OCI-LY3 (cell line): ENCODE measurements at regions not wholly inside any gene's neighbourhood (a gene's known extent, or its start where the extent isn't known, plus 50 kb on each side); places are given as distances from the start of the nearest gene placed in this dataset.

Experiments
- CTCF ChIP-seq: fragments of 200-600, 300-600 bp; sonication (generic); IDR thresholded peaks from 2 replicates; pipeline ENCODE4 v1.5.1; 2014; ENCODE audit warnings: antibody characterized with exemption, low read length, low read depth
- EZH2phosphoT487 ChIP-seq: fragments of 200-600 bp; shearing (Covaris generic); IDR thresholded peaks from 2 replicates; pipeline ENCODE4 v1.6.1; 2018; ENCODE audit warnings: antibody characterized with exemption, mixed run types, low read depth

DNA sequence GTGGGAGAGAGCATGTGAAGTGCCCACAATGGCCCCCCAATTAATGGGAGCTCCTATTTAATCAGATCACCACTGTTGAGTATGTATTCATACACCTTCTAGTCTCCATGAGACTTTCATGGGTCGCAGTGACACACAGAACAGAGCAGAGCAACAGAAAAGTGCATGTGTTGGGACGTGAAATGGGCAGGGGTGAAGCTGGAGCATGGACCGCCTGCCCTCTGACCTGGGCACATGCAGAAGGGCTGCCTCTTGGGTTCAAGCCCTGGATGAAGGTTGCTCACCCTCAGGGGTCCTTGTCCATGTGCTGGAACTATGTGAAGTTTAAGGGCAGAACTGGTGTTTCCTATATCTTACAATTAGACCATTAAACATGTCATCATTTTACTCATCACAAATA is 106.0 kb upstream of the PHACTR3 start:
- TF ChIP-seq CTCF (no peak), EZH2phosphoT487 (no peak)
